GM12878 (cell line): ENCODE measurements at regions not wholly inside any gene's neighbourhood (a gene's known extent, or its start where the extent isn't known, plus 50 kb on each side); places are given as distances from the start of the nearest gene placed in this dataset.

ENCODE experiments used
- ATAC-seq: fragments of 200-7000 bp; cut with Tn5 transposase; 3 replicates; pipeline ENCODE4 v1.9.1; 2020; ENCODE audit warnings: mild to moderate bottlenecking, moderate library complexity
- BruUV-seq: library from RNA; stranded (reverse); fragments of 400-500 nt; replicated peaks from 2 replicates; lab custom pipeline; 2021; lab: Mats Ljungman, UMichigan
- CTCF ChIA-PET: fragments of 300-600 bp; sonication (Branson Sonifier 250); formaldehyde crosslinking; extraction: SDS; loops from one replicate; lab custom pipeline; 2021; ENCODE audit warnings: inconsistent platforms; lab: Yijun Ruan, JAX
- POLR2A ChIA-PET: fragments of 350-600 bp; formaldehyde crosslinking; extraction: SDS; loops from one replicate; lab custom pipeline; 2021; ENCODE audit warnings: inconsistent platforms; lab: Charles Lee
- RAD21 ChIA-PET: fragments of 300-600 bp; sonication (Branson Sonifier 250); formaldehyde crosslinking; loops from one replicate; lab custom pipeline; 2023; ENCODE audit warnings: antibody characterized with exemption; ENCODE audit not compliant: unreplicated experiment; lab: Charles Lee
- SMC1A ChIA-PET: fragments of 300-600 bp; sonication (Branson Sonifier 250); formaldehyde crosslinking; loops from one replicate; lab custom pipeline; 2023; ENCODE audit not compliant: unreplicated experiment, uncharacterized antibody; lab: Charles Lee
- DNase-seq: peaks from one replicate; pipeline ENCODE4 v3.0.0-alpha.2; 2011; ENCODE audit warnings: low read depth, low spot score
- FAIRE-seq: peaks from 3 replicates; lab custom pipeline; 2011; peaks lifted over from hg19 to GRCh38; lab: Jason Lieb, UNC
- H2AFZ ChIP-seq: 2 replicates; pipeline ENCODE4 v1.6.0; 2011; ENCODE audit warnings: low read depth, low read length, control low read depth; ENCODE audit not compliant: control insufficient read depth
- H3K27ac ChIP-seq: 2 replicates; pipeline ENCODE4 v1.5.1; 2011; ENCODE audit warnings: control low read depth; ENCODE audit not compliant: control insufficient read depth, insufficient read depth
- H3K27me3 ChIP-seq, 2 experiments: replicated peaks in 1 of 2; 2 replicates each; pipeline versions ENCODE4 v1.6.0 to v1.6.1; 2011; ENCODE audit warnings: low read length in 1 of 2; ENCODE audit not compliant: control insufficient read depth in 2 of 2, insufficient read depth in 2 of 2
- H3K36me3 ChIP-seq, 2 experiments: 2 replicates each; pipeline ENCODE4 v1.5.1; 2011; ENCODE audit warnings: low read length in 1 of 2; ENCODE audit not compliant: control insufficient read depth in 2 of 2, insufficient read depth in 2 of 2
- H3K4me1 ChIP-seq: 2 replicates; pipeline ENCODE4 v1.6.1; 2011; ENCODE audit warnings: mild to moderate bottlenecking, low read length, moderate library complexity, mixed read lengths; ENCODE audit not compliant: control insufficient read depth, insufficient read depth
- H3K4me2 ChIP-seq: 2 replicates; pipeline ENCODE4 v1.6.0; 2011; ENCODE audit warnings: control low read depth; ENCODE audit not compliant: control insufficient read depth, insufficient read depth
- H3K4me3 ChIP-seq: fragments of 200-600 bp; sonication (generic); 2 replicates; pipeline ENCODE4 v1.5.1; 2016
- H3K79me2 ChIP-seq: 2 replicates; pipeline ENCODE4 v1.6.0; 2011; ENCODE audit warnings: low read length; ENCODE audit not compliant: control insufficient read depth, insufficient read depth
- H3K9ac ChIP-seq: 2 replicates; pipeline ENCODE4 v1.8.0; 2011; ENCODE audit warnings: low read length, control low read depth, mixed read lengths; ENCODE audit not compliant: control insufficient read depth, insufficient read depth
- H3K9me3 ChIP-seq: replicated peaks from 3 replicates; pipeline ENCODE4 v1.5.1; 2011; ENCODE audit warnings: mild to moderate bottlenecking, low read length; ENCODE audit not compliant: control insufficient read depth, insufficient read depth
- H4K20me1 ChIP-seq: 2 replicates; pipeline ENCODE4 v1.6.0; 2011; ENCODE audit not compliant: control insufficient read depth, insufficient read depth
- CHD2 ChIP-seq: IDR thresholded peaks from 2 replicates; pipeline ENCODE4 v1.6.1; 2011; ENCODE audit warnings: low read depth, low read length, improper control_type of control experiment, borderline replicate concordance
- CREM ChIP-seq: IDR thresholded peaks from 2 replicates; pipeline ENCODE4 v1.6.1; 2014; ENCODE audit warnings: antibody characterized with exemption, low read depth
- ELK1 ChIP-seq: IDR thresholded peaks from 2 replicates; pipeline ENCODE4 v1.6.1; 2012; ENCODE audit warnings: low read depth, low read length, improper control_type of control experiment
- GABPA ChIP-seq: IDR thresholded peaks from 2 replicates; pipeline ENCODE4 v1.6.1; 2014; ENCODE audit warnings: antibody characterized with exemption, low read depth, mild to moderate bottlenecking, inconsistent platforms
- KLF5 ChIP-seq: fragments of 450-650 bp; IDR thresholded peaks from 2 replicates; pipeline ENCODE4 v1.6.1; 2014; ENCODE audit warnings: mild to moderate bottlenecking; ENCODE audit not compliant: partially characterized antibody
- RBBP5 ChIP-seq: fragments of 200-600 bp; sonication (generic); conservative IDR thresholded peaks from 2 replicates; pipeline ENCODE4 v1.6.1; 2016
- SKIL ChIP-seq: fragments of 450-650 bp; IDR thresholded peaks from 2 replicates; pipeline ENCODE4 v1.6.1; 2017; ENCODE audit warnings: mild to moderate bottlenecking, low read depth, inconsistent platforms; ENCODE audit not compliant: poor library complexity, severe bottlenecking
- SP1 ChIP-seq: IDR thresholded peaks from one replicate; pipeline ENCODE4 v1.6.1; 2011; ENCODE audit warnings: low read depth, low read length
- ZBTB4 ChIP-seq: fragments of 450-650 bp; formaldehyde crosslinking; IDR thresholded peaks from 2 replicates; pipeline ENCODE4 v1.4.0; 2022; ENCODE audit warnings: mild to moderate bottlenecking, moderate library complexity
- ZNF217 ChIP-seq: fragments of 450-650 bp; IDR thresholded peaks from 2 replicates; pipeline ENCODE4 v1.6.1; 2017; ENCODE audit warnings: antibody characterized with exemption, mild to moderate bottlenecking
- WGBS: methylation state at CpG from one replicate; pipeline ENCODE4 v1.1.6; 2016; ENCODE audit warnings: low lambda C conversion rate; ENCODE audit not compliant: insufficient replicate concordance, insufficient coverage; ENCODE audit errors: missing lambda C conversion rate; 5-methylcytosine and 5-hydroxymethylcytosine counted together
- in situ Hi-C: fragments of 300-500 bp; cut with MboI; formaldehyde crosslinking; loops from 9 replicates; pipeline ENCODE4 v1.14.3; 2018; ENCODE audit warnings: mixed read lengths
- intact Hi-C: fragments of 100-400 bp; cut with micrococcal nuclease; formaldehyde crosslinking; loops from one replicate; pipeline ENCODE4 v1.14.2; 2022; ENCODE audit not compliant: unreplicated experiment

GRCh38 chr3:72067721-72068120, 282.8 kb upstream of the PROK2 start:
- RAD21 ChIA-PET: no interaction called here
- H3K9me3 ChIP-seq: no peaks in the 10 kb centered on the region; the same call in 2 of the 3 replicates
- SMC1A ChIA-PET: no interaction called here
- no peak overlapping the region for H3K4me2 ChIP-seq
- H2AFZ ChIP-seq: no peak overlapping the region
- POLR2A ChIA-PET: no interaction called here
- H3K27me3 ChIP-seq: no peaks in the 10 kb centered on the region
- CTCF ChIA-PET: interaction anchor here (1.1 kb wide), 1 partner anchor 84 kb away, joined by 3 read pairs; no protein-coding TSS in a partner anchor
- ATAC-seq (no peak), FAIRE-seq (no peak), DNase-seq (no peak)
- no peak overlapping the region for H3K4me3 ChIP-seq
- intact Hi-C loops (no loop called here), in situ Hi-C loops (no loop called here)
- H3K9ac ChIP-seq: no peak overlapping the region
- no peaks in the 10 kb centered on the region for H3K79me2 ChIP-seq
- 6% methylated on average over 1 of the region's 1 CpG for WGBS
- H4K20me1 ChIP-seq: no peaks in the 10 kb centered on the region
- H3K4me1 ChIP-seq: no peaks in the 10 kb centered on the region
- H3K36me3 ChIP-seq: no peaks in the 10 kb centered on the region
- no peak overlapping the region for H3K27ac ChIP-seq
- BruUV-seq: no TSS peak
- no peak for TF ChIP-seq SKIL
- TF ChIP-seq, all 136 proteins: peak for 0

GRCh38 chr3:72065872-72066641, 281.1 kb upstream of the PROK2 start:
- ChIA-PET POLR2A (no interaction called here), CTCF (no interaction called here), SMC1A (interaction anchor here (0.6 to 0.8 kb wide), 2 partner anchors 14 to 274 kb away, joined by 3 to 4 read pairs; no protein-coding TSS in a partner anchor), RAD21 (no interaction called here)
- H2AFZ ChIP-seq: no peak overlapping the region
- no peaks in the 10 kb centered on the region for H3K4me1 ChIP-seq
- no peak overlapping the region for H3K9ac ChIP-seq
- H3K27me3 ChIP-seq: no peaks in the 10 kb centered on the region
- H3K36me3 ChIP-seq: no peaks in the 10 kb centered on the region
- DNase-seq: no peak
- 39% methylated on average over 5 of the region's 5 CpGs for WGBS
- no peak for FAIRE-seq
- H3K4me3 ChIP-seq: no peak overlapping the region
- no peak overlapping the region for H3K27ac ChIP-seq
- H4K20me1 ChIP-seq: no peaks in the 10 kb centered on the region
- no peak overlapping the region for H3K4me2 ChIP-seq
- intact Hi-C loops: no loop called here
- ATAC-seq: no peak
- no peaks in the 10 kb centered on the region; the same call in 2 of the 3 replicates for H3K9me3 ChIP-seq
- in situ Hi-C loops: no loop called here
- H3K79me2 ChIP-seq: no peaks in the 10 kb centered on the region
- BruUV-seq: no TSS peak
- TF ChIP-seq ZBTB4 (CRISPR knock-in tag) (no peak), RBBP5 (no peak), KLF5 (no peak), CREM (no peak), ELK1 (no peak), ZNF217 (no peak), GABPA (no peak), SP1 (no peak), CHD2 (no peak)
